PC-9 (cell line): ENCODE measurements at regions not wholly inside any gene's neighbourhood (a gene's known extent, or its start where the extent isn't known, plus 50 kb on each side); places are given as distances from the start of the nearest gene placed in this dataset.

ENCODE experiments used
- BruUV-seq: library from RNA; stranded (reverse); fragments of 400-500 nt; replicated peaks from 2 replicates; lab custom pipeline; 2021; lab: Mats Ljungman, UMichigan
- CTCF ChIA-PET: fragments of 300-600 bp; sonication (Branson Sonifier 250); formaldehyde crosslinking; loops from one replicate; lab custom pipeline; 2022; ENCODE audit warnings: antibody characterized with exemption; lab: Charles Lee
- POLR2A ChIA-PET: fragments of 300-600 bp; sonication (Branson Sonifier 250); formaldehyde crosslinking; loops from one replicate; lab custom pipeline; 2022; ENCODE audit warnings: antibody characterized with exemption; ENCODE audit not compliant: unreplicated experiment; lab: Charles Lee
- DNase-seq, 2 experiments: peaks; one replicate each; pipeline versions ENCODE4 v3.0.0 to v3.0.0-alpha.2; 2015 to 2022; ENCODE audit warnings: mixed read lengths in 1 of 2
- H2AFZ ChIP-seq: fragments of 200-600 bp; sonication (generic); 2 replicates; pipeline ENCODE4 v1.8.1; 2017; ENCODE audit warnings: antibody characterized with exemption
- H3F3A ChIP-seq: fragments of 200-600 bp; sonication (generic); 2 replicates; pipeline ENCODE4 v1.8.1; 2017; ENCODE audit warnings: antibody characterized with exemption, mild to moderate bottlenecking, low read depth; ENCODE audit not compliant: insufficient read depth
- H3K27ac ChIP-seq: fragments of 200-600 bp; sonication (generic); 2 replicates; pipeline ENCODE4 v1.6.1; 2016; ENCODE audit warnings: mixed run types
- H3K27me3 ChIP-seq: fragments of 200-600 bp; sonication (generic); 2 replicates; pipeline ENCODE4 v1.6.1; 2016; ENCODE audit warnings: low read depth, mixed run types; ENCODE audit not compliant: insufficient read depth
- H3K36me3 ChIP-seq: fragments of 200-600 bp; sonication (generic); 2 replicates; pipeline ENCODE4 v1.6.1; 2016; ENCODE audit warnings: low read depth, mixed run types
- H3K4me1 ChIP-seq: fragments of 200-600 bp; sonication (generic); replicated peaks from 2 replicates; pipeline ENCODE4 v1.6.1; 2016; ENCODE audit warnings: mixed run types; ENCODE audit not compliant: insufficient read depth
- H3K4me2 ChIP-seq: fragments of 200-600 bp; sonication (generic); 2 replicates; pipeline ENCODE4 v1.6.1; 2017; ENCODE audit warnings: mixed run types
- H3K4me3 ChIP-seq: fragments of 200-600 bp; sonication (generic); 2 replicates; pipeline ENCODE4 v1.6.1; 2016; ENCODE audit warnings: mixed run types
- H3K79me2 ChIP-seq: fragments of 200-600 bp; sonication (generic); 2 replicates; pipeline ENCODE4 v1.6.1; 2017; ENCODE audit warnings: low read depth, mixed run types
- H3K9me2 ChIP-seq: fragments of 200-600 bp; sonication (generic); 2 replicates; pipeline ENCODE4 v1.8.1; 2017; ENCODE audit warnings: mild to moderate bottlenecking; ENCODE audit not compliant: insufficient read depth
- H3K9me3 ChIP-seq: fragments of 200-600 bp; sonication (generic); 2 replicates; pipeline ENCODE4 v1.8.1; 2016; ENCODE audit warnings: low read depth; ENCODE audit not compliant: insufficient read depth
- H4K20me1 ChIP-seq: fragments of 200-600 bp; sonication (generic); 2 replicates; pipeline ENCODE4 v1.8.1; 2017; ENCODE audit not compliant: insufficient read depth
- EZH2 ChIP-seq: fragments of 200-600 bp; sonication (generic); IDR thresholded peaks from 2 replicates; pipeline ENCODE4 v1.8.0; 2017; ENCODE audit warnings: antibody characterized with exemption, low read depth
- intact Hi-C: fragments of 100-400 bp; cut with micrococcal nuclease; formaldehyde crosslinking; loops from one replicate; pipeline ENCODE4 v1.10.0; 2022; ENCODE audit not compliant: unreplicated experiment
- TF ChIP-seq, protein P1 (sequence below): fragments of 200-600 bp; sonication (generic); conservative IDR thresholded peaks from 2 replicates; pipeline ENCODE4 v1.6.1; 2017; ENCODE audit warnings: mixed run types, antibody characterized with exemption, mild to moderate bottlenecking, moderate library complexity

DNA sequence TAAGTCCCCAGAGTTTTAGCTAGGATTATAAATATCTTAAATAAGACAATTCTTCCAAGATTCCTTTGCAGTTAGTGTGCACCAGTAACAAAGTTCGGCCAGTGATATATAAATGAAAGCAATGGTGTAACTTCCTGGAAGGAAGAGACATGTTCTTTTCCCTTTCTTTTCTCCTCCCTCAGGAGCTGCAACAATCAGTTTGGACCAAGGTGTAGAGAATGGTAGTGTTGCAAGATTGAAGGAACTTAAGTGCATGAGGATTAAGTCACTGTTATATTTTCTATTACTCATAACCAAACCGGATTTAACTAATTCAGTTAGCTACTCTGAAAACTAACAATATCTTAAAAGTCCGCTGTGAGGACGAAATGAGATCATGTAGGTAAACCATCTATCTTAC lies 68.9 kb upstream of the KCNJ16 start:
- CTCF ChIA-PET = no interaction called here

DNA sequence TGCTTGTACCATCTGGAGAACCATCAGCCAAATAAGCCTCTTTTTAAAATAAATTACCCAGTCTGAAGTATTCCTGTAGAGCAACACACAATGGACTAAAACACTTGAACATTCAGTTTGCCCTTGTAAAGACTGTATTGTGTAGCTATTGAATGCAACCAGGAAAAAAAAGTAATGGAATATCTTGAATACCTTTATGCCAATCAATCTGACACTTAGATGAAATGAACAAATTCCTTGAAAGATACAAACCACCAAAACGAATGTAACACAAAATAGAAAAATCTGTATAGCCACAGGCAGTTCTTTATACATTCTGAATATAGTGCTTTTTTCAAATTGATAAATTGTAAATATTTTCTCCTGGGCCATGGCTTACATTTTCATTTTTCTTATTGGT lies 63.3 kb upstream of the KCNJ16 start:
- Histone ChIP-seq H3K9me3 (no peaks in the 10 kb centered on the region), H3K27me3 (no peaks in the 10 kb centered on the region), H3K4me2 (no peak overlapping the region), H3F3A (no peaks in the 10 kb centered on the region), H2AFZ (no peak overlapping the region), H3K4me3 (no peak overlapping the region), H3K9me2 (peaks cover 4% of the 10 kb centered on the region; the same call in 1 of the 2 replicates), H3K4me1 (no peaks in the 10 kb centered on the region), H3K79me2 (no peaks in the 10 kb centered on the region), H4K20me1 (no peaks in the 10 kb centered on the region), H3K36me3 (no peaks in the 10 kb centered on the region), H3K27ac (no peak overlapping the region)
- intact Hi-C loops = loop anchor here (1.0 kb wide), 1 partner anchor 23 kb away; no protein-coding TSS in a partner anchor
- POLR2A ChIA-PET = no interaction called here
- DNase-seq = no peak
- TF ChIP-seq, protein P1, sequence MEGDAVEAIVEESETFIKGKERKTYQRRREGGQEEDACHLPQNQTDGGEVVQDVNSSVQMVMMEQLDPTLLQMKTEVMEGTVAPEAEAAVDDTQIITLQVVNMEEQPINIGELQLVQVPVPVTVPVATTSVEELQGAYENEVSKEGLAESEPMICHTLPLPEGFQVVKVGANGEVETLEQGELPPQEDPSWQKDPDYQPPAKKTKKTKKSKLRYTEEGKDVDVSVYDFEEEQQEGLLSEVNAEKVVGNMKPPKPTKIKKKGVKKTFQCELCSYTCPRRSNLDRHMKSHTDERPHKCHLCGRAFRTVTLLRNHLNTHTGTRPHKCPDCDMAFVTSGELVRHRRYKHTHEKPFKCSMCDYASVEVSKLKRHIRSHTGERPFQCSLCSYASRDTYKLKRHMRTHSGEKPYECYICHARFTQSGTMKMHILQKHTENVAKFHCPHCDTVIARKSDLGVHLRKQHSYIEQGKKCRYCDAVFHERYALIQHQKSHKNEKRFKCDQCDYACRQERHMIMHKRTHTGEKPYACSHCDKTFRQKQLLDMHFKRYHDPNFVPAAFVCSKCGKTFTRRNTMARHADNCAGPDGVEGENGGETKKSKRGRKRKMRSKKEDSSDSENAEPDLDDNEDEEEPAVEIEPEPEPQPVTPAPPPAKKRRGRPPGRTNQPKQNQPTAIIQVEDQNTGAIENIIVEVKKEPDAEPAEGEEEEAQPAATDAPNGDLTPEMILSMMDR = no peak
- no peak for TF ChIP-seq EZH2
- CTCF ChIA-PET = no interaction called here
- no TSS peak for BruUV-seq

More for the DNA sequence above, 68.9 kb upstream of the KCNJ16 start:
- H3K4me2 ChIP-seq = no peak overlapping the region
- no peaks in the 10 kb centered on the region for H3K4me1 ChIP-seq
- H3K27me3 ChIP-seq = no peaks in the 10 kb centered on the region
- H3K79me2 ChIP-seq = no peaks in the 10 kb centered on the region
- TF ChIP-seq, protein P1 = no peak
- TF ChIP-seq EZH2 = no peak
- no peak overlapping the region for H3K4me3 ChIP-seq
- intact Hi-C loops = no loop called here
- DNase-seq = no peak
- H3F3A ChIP-seq = no peaks in the 10 kb centered on the region
- no peak overlapping the region for H3K27ac ChIP-seq
- no TSS peak for BruUV-seq
- no peaks in the 10 kb centered on the region for H3K36me3 ChIP-seq
- no peaks in the 10 kb centered on the region for H4K20me1 ChIP-seq
- POLR2A ChIA-PET = no interaction called here
- H3K9me2 ChIP-seq = 0 out of 2 replicates have a peak, but pooled peaks cover 4% of the 10 kb centered on the region
- H3K9me3 ChIP-seq = no peaks in the 10 kb centered on the region
- no peak overlapping the region for H2AFZ ChIP-seq

DNA sequence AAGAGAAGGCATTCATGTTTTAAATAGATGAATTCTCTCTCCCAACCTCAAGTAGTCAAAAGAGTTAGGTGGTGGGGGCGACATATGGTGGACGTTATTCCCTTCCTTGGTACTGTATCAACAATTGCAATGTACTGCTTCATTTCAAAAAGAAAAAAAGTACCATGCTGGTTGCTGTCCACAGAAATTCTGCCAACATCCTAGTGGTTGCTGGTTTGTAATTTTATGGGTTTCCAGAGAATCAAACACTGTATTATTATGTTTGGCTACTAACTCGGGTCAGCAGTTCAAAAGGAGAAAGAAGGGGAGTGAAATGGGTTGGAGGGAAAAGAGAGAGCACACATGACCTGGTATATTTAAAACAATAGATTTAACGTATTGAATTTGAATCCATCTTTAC lies 61.1 kb upstream of the KCNJ16 start:
- BruUV-seq = no TSS peak
- Histone ChIP-seq H3K27ac (no peak overlapping the region), H3K4me1 (no peaks in the 10 kb centered on the region), H3K9me3 (no peaks in the 10 kb centered on the region), H3K9me2 (no peaks in the 10 kb centered on the region; the same call in 1 of the 2 replicates), H3K36me3 (no peaks in the 10 kb centered on the region), H3K79me2 (no peaks in the 10 kb centered on the region), H3F3A (no peaks in the 10 kb centered on the region), H3K4me2 (no peak overlapping the region), H2AFZ (no peak overlapping the region), H4K20me1 (no peaks in the 10 kb centered on the region), H3K4me3 (no peak overlapping the region), H3K27me3 (no peaks in the 10 kb centered on the region)
- intact Hi-C loops = no loop called here
- TF ChIP-seq, protein P1 = no peak
- TF ChIP-seq EZH2 = no peak
- DNase-seq = no peak
- ChIA-PET CTCF (no interaction called here), POLR2A (no interaction called here)
